Epithelial cell of esophagus (primary cell): ENCODE measurements at regions not wholly inside any gene's neighbourhood (a gene's known extent, or its start where the extent isn't known, plus 50 kb on each side); places are given as distances from the start of the nearest gene placed in this dataset.
"Not testable (repeated sequence)": the region's sequence is repeated elsewhere in the genome, so short reads cannot be mapped to it uniquely, and the experiment has no call there.

ENCODE experiments used
- DNase-seq: peaks from one replicate; pipeline ENCODE4 v3.0.0; 2010; ENCODE audit warnings: low read depth
- H3K4me3 ChIP-seq: 2 replicates; pipeline ENCODE4 v1.5.1; 2011; ENCODE audit warnings: mild to moderate bottlenecking, low read length, control low read depth
- TF ChIP-seq, protein P1 (sequence below): IDR thresholded peaks from 2 replicates; pipeline ENCODE4 v1.5.1; 2011; ENCODE audit warnings: low read depth, mild to moderate bottlenecking, low read length, control low read depth, inconsistent platforms; ENCODE audit not compliant: insufficient read depth; ENCODE audit errors: missing control alignments

DNA sequence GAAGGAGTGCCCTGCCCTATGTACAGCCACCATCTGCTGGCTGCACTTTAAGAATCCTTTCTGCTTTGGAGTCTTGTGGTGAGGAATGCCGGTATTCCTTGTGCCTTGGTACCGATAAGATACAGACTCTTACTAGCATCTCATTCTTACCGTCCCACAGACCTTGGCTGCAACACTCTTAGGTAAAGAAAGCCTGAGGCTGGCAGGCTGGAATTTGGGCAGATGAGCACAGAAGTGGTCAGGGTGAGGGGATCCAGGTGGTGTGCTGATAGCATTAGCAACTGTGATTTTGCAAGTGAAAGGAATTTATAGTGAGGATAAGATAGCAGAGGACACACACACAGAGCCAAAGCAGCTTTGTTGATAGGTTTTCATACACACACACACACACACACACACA lies 198.1 kb downstream of the ENC1 start:
- H3K4me3 ChIP-seq = no peak overlapping the region
- no peak for DNase-seq
- TF ChIP-seq, protein P1, sequence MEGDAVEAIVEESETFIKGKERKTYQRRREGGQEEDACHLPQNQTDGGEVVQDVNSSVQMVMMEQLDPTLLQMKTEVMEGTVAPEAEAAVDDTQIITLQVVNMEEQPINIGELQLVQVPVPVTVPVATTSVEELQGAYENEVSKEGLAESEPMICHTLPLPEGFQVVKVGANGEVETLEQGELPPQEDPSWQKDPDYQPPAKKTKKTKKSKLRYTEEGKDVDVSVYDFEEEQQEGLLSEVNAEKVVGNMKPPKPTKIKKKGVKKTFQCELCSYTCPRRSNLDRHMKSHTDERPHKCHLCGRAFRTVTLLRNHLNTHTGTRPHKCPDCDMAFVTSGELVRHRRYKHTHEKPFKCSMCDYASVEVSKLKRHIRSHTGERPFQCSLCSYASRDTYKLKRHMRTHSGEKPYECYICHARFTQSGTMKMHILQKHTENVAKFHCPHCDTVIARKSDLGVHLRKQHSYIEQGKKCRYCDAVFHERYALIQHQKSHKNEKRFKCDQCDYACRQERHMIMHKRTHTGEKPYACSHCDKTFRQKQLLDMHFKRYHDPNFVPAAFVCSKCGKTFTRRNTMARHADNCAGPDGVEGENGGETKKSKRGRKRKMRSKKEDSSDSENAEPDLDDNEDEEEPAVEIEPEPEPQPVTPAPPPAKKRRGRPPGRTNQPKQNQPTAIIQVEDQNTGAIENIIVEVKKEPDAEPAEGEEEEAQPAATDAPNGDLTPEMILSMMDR = no peak

DNA sequence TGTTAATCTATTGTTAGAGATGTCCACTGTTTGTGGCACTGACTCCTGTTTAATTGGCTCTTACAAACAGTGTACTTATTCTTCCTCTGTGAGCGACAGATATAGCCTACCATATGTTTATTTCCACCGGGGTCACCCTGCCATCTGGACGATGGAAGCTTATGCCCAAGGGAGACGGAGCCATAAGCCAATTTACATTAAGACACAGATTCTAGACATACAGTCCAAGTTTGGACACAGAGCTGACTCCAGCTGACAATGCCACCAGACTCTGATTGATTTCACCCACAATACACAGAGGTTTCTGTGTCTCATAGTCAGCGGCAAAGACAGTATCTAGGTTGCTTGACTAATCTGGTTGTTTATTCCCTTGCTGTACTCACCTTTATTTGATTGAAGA lies 198.9 kb downstream of the ENC1 start:
- no peak overlapping the region for H3K4me3 ChIP-seq
- DNase-seq = no peak
- TF ChIP-seq, protein P1 = no peak

DNA sequence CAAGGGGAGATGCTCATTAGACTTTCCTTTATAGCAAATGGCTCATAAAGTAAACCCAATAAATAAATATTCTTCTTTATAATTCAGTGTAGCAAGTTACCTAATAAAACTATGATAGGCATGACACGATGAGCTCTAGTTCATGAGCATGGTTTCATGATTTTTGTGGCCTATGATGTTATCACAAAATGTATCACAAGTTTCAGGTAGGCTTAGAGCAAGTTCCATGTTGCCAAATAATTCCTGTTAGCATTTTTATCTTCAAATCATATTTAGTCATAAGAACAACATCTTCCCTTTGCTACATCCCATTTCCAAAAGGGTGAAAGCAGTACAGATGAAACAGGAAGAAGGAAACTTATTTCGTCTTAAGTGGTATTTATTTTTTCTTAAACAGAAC lies 200.2 kb downstream of the ENC1 start:
- TF ChIP-seq, protein P1 = no peak

DNA sequence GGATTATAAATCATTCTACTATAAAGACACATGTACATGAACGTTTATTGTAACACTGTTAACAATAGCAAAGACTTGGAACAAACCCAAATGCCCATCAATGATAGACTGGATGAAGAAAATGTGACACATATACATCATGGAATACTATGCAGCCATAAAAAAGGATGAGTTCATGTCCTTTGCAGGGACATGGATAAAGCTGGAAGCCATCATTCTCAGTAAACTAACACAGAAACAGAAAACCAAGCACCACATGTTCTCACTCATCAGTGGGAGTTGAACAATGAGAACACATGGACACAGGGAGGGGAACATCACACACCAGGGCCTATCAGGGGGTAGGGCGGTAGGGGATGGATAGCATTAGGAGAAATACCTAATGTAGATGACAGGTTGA lies 202.7 kb downstream of the ENC1 start:
- not testable (repeated sequence) for H3K4me3 ChIP-seq, DNase-seq

More for the DNA sequence above, 200.2 kb downstream of the ENC1 start:
- DNase-seq = no peak
- no peak overlapping the region for H3K4me3 ChIP-seq

DNA sequence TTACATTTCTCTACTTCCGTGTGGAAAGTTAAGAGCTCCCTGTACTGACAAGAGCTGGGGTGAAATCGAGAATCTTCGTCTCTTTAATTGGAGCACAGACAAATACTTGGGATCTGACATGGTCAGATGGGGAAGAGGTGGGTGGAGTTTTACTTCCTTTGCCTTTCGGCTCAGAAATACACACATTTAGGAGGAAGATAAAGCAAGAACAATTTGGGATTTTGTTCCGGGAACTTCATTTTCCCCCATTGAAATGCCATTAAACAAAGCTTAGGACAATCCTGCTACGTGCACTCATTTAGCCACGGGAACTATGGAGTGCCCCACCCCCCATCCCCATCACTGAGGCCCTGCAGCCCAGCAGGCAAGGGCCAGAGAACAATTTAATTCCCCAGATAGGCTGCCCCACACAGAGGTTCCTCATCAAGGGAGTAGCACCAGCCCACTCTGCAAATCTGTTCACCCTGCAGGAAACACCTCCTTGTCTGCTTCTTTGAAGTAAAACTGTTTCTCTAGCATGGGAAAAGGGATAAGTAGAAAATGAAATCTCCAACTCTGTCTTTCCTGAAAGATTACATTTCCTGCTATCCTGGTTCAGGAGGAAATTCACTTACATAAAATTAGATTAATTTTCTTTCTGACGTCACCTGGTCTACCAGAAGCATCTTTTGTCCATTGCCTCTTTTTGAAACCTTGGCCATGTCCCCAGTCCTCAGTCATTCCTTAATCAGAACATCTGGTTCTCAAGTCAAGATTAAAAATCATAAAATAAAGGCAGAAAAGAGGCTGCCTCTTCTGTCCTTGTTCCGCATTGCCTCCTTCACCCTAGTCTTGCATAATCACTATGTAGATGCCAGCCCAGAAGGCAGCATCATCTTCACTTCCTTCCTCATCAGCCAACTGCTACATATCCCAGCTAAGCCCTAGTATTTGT lies 206.4 kb downstream of the ENC1 start:
- TF ChIP-seq, protein P1 = no peak
- peak; percentile 37 for DNase-seq
- H3K4me3 ChIP-seq = no peak overlapping the region

DNA sequence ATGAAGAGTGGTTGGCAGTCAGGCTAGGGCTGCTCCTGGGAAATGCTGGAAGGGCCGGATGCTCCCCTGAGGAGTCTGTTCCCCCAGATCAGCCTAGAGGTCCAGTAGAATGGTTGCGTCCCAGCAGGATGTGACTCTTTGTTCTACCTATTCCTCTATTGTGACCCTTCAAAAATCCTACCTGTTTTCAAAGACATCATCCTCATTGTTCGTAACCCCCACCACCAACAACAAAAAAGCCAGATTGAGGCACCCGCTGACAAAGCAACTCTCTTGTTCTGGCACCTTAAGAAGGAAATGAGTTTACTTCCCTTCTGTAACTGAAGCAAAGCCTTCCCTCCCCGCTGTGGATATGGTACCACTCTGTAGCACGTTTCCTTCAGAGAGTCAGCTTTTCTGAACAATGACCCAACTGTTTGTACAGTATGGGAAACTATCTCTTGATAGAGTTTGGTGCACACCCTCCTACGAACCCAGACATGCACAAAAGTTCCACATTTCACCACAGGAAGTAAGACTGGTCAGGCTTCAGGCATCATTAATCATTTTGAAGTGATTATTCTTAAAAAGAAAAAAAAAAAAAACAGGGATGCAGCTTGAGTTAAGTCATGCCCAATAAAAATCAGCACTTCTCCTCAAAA lies 207.2 kb downstream of the ENC1 start:
- TF ChIP-seq, protein P1 = no peak
- H3K4me3 ChIP-seq = no peak overlapping the region
- DNase-seq = peak; percentile 91

DNA sequence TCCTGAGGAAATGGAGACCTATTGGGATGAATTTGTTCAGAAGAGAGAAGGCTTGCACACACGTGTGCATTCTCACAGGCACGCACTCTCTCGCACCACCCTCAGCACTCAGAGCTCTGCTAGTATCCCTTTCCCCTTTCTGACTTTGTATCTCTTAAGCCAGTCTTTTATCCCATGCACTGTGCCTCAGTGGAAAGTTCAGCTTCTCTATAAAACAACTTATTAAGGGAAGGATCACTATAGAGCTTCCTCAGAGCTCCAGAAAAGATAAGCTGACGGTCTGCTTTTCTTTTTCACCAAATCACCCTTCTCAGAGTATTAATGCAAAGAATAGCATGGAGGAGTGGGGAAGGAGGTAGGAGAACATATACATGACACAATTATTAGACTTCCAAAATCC lies 207.8 kb downstream of the ENC1 start:
- TF ChIP-seq, protein P1 = no peak
- no peak overlapping the region for H3K4me3 ChIP-seq
- no peak for DNase-seq
